ENCODE measurements at regions not wholly inside any gene's neighbourhood (a gene's known extent, or its start where the extent isn't known, plus 50 kb on each side); places are given as distances from the start of the nearest gene placed in this dataset.
"Not testable (repeated sequence)": the region's sequence is repeated elsewhere in the genome, so short reads cannot be mapped to it uniquely, and the experiment has no call there.

- no peak for DNase-seq
Observed at GRCh38 chr2:173550143-173550542, 195.5 kb downstream of the CDCA7 start.

GRCh38 chr2:173552531-173552930 is 197.9 kb downstream of the CDCA7 start:
- DNase-seq, result no peak

GRCh38 chr2:173553593-173553992 is 198.9 kb downstream of the CDCA7 start:
- DNase-seq, result no peak

- no peak for DNase-seq
Observed at GRCh38 chr2:173555833-173556232, 201.2 kb downstream of the CDCA7 start.

GRCh38 chr2:173556816-173557215 is 202.1 kb downstream of the CDCA7 start:
- no peak for DNase-seq

GRCh38 chr2:173557497-173557896 is 202.8 kb downstream of the CDCA7 start:
- no peak for DNase-seq

GRCh38 chr2:173567493-173567892 is 212.8 kb downstream of the CDCA7 start:
- DNase-seq, result no peak

- DNase-seq, result no peak
Observed at GRCh38 chr2:173568054-173568453, 213.4 kb downstream of the CDCA7 start.

GRCh38 chr2:173571021-173571821 is 216.5 kb downstream of the CDCA7 start:
- no peak for DNase-seq

GRCh38 chr2:173571887-173572680 is 217.4 kb downstream of the CDCA7 start:
- no peak for DNase-seq

GRCh38 chr2:173572848-173573247 is 218.2 kb downstream of the CDCA7 start:
- DNase-seq, result no peak

- DNase-seq, result not testable (repeated sequence)
Observed at GRCh38 chr2:173573782-173574181, 219.1 kb downstream of the CDCA7 start.

GRCh38 chr2:173574324-173575112 is 219.8 kb downstream of the CDCA7 start:
- DNase-seq, result no peak

- DNase-seq, result no peak
Observed at GRCh38 chr2:173578404-173579107, 223.9 kb downstream of the CDCA7 start.

GRCh38 chr2:173580351-173580750 is 225.7 kb downstream of the CDCA7 start:
- no peak for DNase-seq

GRCh38 chr2:173580956-173581355 is 226.3 kb downstream of the CDCA7 start:
- no peak for DNase-seq

GRCh38 chr2:173583196-173583595 is 228.5 kb downstream of the CDCA7 start:
- DNase-seq, result no peak

- DNase-seq, result no peak
Observed at GRCh38 chr2:173584000-173584399, 229.3 kb downstream of the CDCA7 start.

GRCh38 chr2:173584676-173585458 is 230.2 kb downstream of the CDCA7 start:
- DNase-seq, result no peak

- DNase-seq, result no peak
Observed at GRCh38 chr2:173588931-173589369, 234.3 kb downstream of the CDCA7 start.

GRCh38 chr2:173589604-173590275 is 235.1 kb downstream of the CDCA7 start:
- DNase-seq, result no peak

Data from right forelimb (tissue), 1 donor.